ENCODE measurements at regions not wholly inside any gene's neighbourhood (a gene's known extent, or its start where the extent isn't known, plus 50 kb on each side); places are given as distances from the start of the nearest gene placed in this dataset.

GRCh38 chr5:148713735-148714508 is 59.6 kb upstream of the HTR4 start:
- no peak for TF ChIP-seq CTCF (conservative IDR thresholded peaks at IDR 0.05; ENCODE audit: low read depth, low read length)
- no peak for TF ChIP-seq EZH2 (IDR thresholded peaks at IDR 0.05; ENCODE audit: low read length, unreplicated experiment)
